ENCODE measurements at regions not wholly inside any gene's neighbourhood (a gene's known extent, or its start where the extent isn't known, plus 50 kb on each side); places are given as distances from the start of the nearest gene placed in this dataset.

GRCh38 chr9:20197976-20198685 is 409.3 kb upstream of the SLC24A2 start:
- no peak for DNase-seq (ENCODE audit: low read depth)

- DNase-seq (ENCODE audit: low read depth), result no peak
Measured at GRCh38 chr9:20191228-20191840, 402.5 kb upstream of the SLC24A2 start.

GRCh38 chr9:20189871-20190270 is 401.0 kb upstream of the SLC24A2 start:
- DNase-seq (ENCODE audit: low read depth), result no peak

- peak; percentile 25 for DNase-seq (ENCODE audit: low read depth)
Measured at GRCh38 chr9:20188616-20189369, 400.0 kb upstream of the SLC24A2 start.

GRCh38 chr9:20187318-20187717 is 398.5 kb upstream of the SLC24A2 start:
- DNase-seq (ENCODE audit: low read depth), result no peak

- DNase-seq (ENCODE audit: low read depth), result no peak
Measured at GRCh38 chr9:20186823-20187222, 398.0 kb upstream of the SLC24A2 start.

GRCh38 chr9:20186231-20186630 is 397.4 kb upstream of the SLC24A2 start:
- DNase-seq (ENCODE audit: low read depth), result no peak

GRCh38 chr9:20184541-20184940 is 395.7 kb upstream of the SLC24A2 start:
- DNase-seq (ENCODE audit: low read depth), result no peak

- DNase-seq (ENCODE audit: low read depth), result no peak
Measured at GRCh38 chr9:20178679-20179078, 389.8 kb upstream of the SLC24A2 start.

GRCh38 chr9:20178197-20178596 is 389.4 kb upstream of the SLC24A2 start:
- no peak for DNase-seq (ENCODE audit: low read depth)

- no peak for DNase-seq (ENCODE audit: low read depth)
Measured at GRCh38 chr9:20170122-20170521, 381.3 kb upstream of the SLC24A2 start.

GRCh38 chr9:20152151-20152725 is 363.4 kb upstream of the SLC24A2 start:
- DNase-seq (ENCODE audit: low read depth), result no peak

GRCh38 chr9:20148416-20148815 is 359.6 kb upstream of the SLC24A2 start:
- DNase-seq (ENCODE audit: low read depth), result no peak

GRCh38 chr9:20144197-20144596 is 355.4 kb upstream of the SLC24A2 start:
- DNase-seq (ENCODE audit: low read depth), result no peak

- no peak for DNase-seq (ENCODE audit: low read depth)
Measured at GRCh38 chr9:20139763-20140290, 351.0 kb upstream of the SLC24A2 start.

- DNase-seq (ENCODE audit: low read depth), result no peak
Measured at GRCh38 chr9:20138841-20139240, 350.0 kb upstream of the SLC24A2 start.

GRCh38 chr9:20138116-20138515 is 349.3 kb upstream of the SLC24A2 start:
- no peak for DNase-seq (ENCODE audit: low read depth)

GRCh38 chr9:20137425-20137824 is 348.6 kb upstream of the SLC24A2 start:
- DNase-seq (ENCODE audit: low read depth), result no peak

- no peak for DNase-seq (ENCODE audit: low read depth)
Measured at GRCh38 chr9:20135119-20135697, 346.4 kb upstream of the SLC24A2 start.

- no peak for DNase-seq (ENCODE audit: low read depth)
Measured at GRCh38 chr9:20125727-20126126, 336.9 kb upstream of the SLC24A2 start.

GRCh38 chr9:20119566-20119965 is 330.7 kb upstream of the SLC24A2 start:
- DNase-seq (ENCODE audit: low read depth), result no peak

GRCh38 chr9:20117986-20118385 is 329.1 kb upstream of the SLC24A2 start:
- DNase-seq (ENCODE audit: low read depth), result no peak
